NAMALWA (cell line): ENCODE measurements at regions not wholly inside any gene's neighbourhood (a gene's known extent, or its start where the extent isn't known, plus 50 kb on each side); places are given as distances from the start of the nearest gene placed in this dataset.
A peak's percentile ranks its signal among the peaks of the same experiment; 100 is the strongest.

ENCODE experiments used
- DNase-seq: peaks from one replicate; pipeline ENCODE4 v3.0.0-alpha.2; 2015; ENCODE audit warnings: low spot score

- DNase-seq = no peak
Measured at GRCh38 chr5:30734118-30734517, 459.4 kb upstream of the CDH6 start.

GRCh38 chr5:30725073-30725472 is 468.4 kb upstream of the CDH6 start:
- no peak for DNase-seq

GRCh38 chr5:30698217-30698616 is 495.3 kb upstream of the CDH6 start:
- no peak for DNase-seq

GRCh38 chr5:30693326-30693725 is 500.2 kb upstream of the CDH6 start:
- no peak for DNase-seq

DNA sequence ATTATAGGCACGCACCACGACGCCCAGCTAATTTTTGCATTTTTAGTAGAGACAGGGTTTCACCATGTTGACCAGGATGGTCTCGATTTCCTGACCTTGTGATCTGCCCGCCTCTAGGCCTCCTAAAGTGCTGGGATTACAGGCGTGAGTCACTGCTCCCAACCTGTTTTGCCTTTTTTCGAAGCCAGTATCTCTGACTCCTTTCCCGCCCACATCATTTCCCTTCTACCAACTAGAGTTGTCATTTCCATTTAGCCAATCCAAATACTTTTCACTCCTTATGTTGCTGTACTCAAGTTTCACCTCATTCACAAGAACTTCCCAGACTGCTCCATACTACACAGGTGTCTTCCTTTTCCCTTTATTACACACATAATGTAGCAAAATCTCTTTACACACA is 502.6 kb upstream of the CDH6 start:
- DNase-seq = no peak

GRCh38 chr5:30687461-30687860 is 506.0 kb upstream of the CDH6 start:
- DNase-seq = no peak

- no peak for DNase-seq
Measured at GRCh38 chr5:30686530-30686929, 507.0 kb upstream of the CDH6 start.

DNA sequence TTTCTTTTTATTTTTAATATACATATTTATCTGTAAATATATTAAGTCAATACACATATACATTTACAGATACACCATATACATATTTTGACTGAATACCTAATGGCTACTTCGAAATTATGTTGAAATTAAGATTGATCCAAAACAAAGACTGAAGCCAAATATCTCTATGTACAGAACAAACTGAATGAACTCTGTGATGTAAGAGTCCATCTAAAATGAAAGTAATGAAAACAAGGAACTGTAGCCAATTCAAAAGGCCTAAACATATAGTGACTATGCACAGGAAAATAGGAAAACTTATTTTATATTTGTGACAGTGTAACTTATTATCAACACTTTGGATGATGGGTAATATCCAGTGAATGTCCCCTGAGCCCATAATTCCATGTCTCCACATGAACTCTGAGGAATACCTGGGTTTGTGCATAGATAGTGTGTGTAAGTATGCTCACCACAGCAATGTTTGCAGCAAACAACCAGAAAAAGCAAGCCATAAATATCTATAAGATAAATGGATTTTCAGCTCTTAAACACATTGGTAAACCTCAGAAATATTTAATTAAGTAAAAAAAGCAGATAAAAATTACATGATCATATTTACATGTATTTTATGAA is 517.2 kb upstream of the CDH6 start:
- no peak for DNase-seq

GRCh38 chr5:30667293-30667692 is 526.2 kb upstream of the CDH6 start:
- DNase-seq = no peak

GRCh38 chr5:30663536-30663935 is 530.0 kb upstream of the CDH6 start:
- no peak for DNase-seq

DNA sequence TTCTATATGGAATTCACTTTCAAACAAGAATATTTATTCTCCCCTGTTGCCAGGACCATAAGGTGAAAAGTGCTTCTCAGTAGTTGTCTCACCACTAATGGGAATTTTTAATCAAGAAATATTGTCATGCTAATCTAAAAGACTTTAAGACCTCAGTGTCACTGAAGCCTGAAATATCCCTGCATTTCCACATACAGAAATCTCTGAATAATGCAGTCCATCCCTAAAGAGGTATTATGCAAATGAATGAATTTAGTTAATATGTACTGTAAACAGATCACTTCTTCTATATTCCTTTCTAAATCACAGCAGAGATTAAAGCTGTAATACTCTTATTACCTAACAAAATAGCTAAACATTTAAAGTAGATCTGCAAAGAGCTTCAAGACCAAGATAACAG is 531.1 kb upstream of the CDH6 start:
- no peak for DNase-seq

- DNase-seq = no peak
Measured at GRCh38 chr5:30661730-30662129, 531.8 kb upstream of the CDH6 start.

DNA sequence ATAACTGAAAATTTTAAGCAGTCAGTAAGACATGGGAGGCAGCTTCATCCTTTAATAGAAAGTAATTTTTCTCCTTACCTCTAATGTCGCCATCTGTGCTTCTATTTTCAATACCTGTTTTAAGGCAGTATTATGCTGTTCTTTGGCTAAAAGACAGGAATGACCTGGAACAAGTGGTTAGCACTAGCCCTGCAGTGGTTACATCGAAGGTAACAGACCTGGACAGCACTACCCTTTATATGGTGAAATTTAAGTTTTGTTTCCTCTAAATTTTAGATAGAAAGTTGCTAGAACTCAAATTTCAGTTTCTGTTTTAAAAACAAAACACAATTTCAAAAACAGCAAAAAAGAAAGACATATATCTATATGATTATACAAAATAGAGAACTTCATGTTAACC is 534.1 kb upstream of the CDH6 start:
- DNase-seq = no peak

DNA sequence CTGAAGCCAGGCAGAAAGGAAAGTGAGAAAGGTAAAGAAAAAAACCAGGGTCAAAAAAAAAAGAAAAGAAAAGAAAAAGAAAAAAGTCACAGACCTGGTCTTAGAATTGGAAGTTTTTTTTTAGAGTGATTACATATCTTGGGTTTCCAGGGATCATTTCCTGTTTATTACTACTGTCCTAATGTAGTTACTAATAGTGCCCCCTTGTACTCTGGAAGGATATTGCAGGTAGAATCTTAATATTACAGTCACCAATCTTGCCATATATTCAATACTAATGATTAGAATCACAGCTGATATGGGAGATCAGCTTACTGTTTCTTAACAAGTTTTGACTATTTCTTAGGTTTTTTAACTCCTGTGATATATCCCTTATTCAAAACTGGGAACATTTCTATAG is 543.2 kb upstream of the CDH6 start:
- DNase-seq = peak; percentile 16

- no peak for DNase-seq
Measured at GRCh38 chr5:30638899-30639298, 554.6 kb upstream of the CDH6 start.

DNA sequence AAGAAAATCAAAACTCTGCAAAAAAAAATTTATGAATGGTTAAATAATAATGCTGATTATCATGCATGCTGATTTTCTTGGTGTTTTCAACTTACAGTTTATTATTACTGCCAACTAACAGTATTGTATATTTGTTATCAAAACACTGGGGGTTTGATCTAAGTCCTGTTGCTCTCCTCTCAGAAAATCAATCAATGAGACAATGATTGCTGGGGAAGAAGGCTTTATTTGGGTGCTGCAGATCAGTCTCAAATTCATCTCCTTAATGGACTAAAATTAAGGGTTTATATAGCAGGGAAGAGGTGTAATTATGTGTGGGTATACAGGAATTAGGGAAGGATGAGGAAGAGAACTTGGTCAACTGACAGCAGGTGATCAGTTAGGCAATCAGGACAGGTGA is 565.5 kb upstream of the CDH6 start:
- no peak for DNase-seq

DNA sequence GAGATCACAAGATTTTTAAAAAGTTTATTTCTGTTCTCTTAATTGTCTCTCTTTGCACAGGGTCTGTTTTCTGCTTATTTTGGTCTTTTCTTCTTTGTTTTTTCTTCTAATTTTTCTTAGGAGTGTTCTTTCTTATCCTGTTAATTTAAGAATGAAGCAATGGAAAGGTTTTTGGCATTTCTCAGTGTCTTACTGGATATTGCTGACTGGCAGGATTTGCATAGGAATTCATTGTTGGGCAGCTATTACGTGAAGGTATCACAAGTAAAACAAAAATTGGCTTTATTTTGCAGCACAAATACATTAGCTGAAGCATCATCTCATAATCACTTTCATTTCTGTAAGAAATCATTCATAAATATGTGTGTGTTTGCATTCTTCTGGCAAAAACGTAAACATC is 566.9 kb upstream of the CDH6 start:
- no peak for DNase-seq

- no peak for DNase-seq
Measured at GRCh38 chr5:30620481-30621085, 572.9 kb upstream of the CDH6 start.

- DNase-seq = no peak
Measured at GRCh38 chr5:30608501-30608900, 585.0 kb upstream of the CDH6 start.

DNA sequence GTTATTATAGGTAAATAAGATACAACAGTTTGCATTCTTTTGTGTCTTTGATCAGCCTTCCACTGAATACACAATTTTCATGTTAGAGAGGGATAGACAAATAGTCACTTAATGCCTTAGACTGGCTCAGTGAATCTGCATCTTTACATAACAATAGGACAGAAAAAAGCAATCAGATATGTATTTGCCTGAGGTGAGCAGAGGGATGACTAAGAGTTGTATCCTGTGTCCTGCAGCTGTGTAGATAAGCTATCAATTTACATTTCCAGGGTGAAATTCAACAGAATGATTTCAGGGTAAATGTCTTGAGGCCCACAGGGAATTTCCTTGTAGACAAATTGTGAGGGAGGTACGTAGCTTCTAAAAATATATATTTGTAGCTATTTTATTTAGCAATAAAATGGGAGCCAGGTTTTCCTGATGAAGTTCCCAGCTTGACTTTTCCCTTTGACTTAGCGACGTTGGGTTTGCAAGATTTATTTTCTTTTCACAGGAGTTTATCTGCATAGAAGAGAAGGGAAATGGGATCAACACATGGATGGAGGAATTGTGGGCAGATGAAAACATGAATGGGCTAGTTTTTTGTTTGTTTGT is 586.1 kb upstream of the CDH6 start:
- DNase-seq = no peak

- no peak for DNase-seq
Measured at GRCh38 chr5:30605693-30606268, 587.7 kb upstream of the CDH6 start.

DNA sequence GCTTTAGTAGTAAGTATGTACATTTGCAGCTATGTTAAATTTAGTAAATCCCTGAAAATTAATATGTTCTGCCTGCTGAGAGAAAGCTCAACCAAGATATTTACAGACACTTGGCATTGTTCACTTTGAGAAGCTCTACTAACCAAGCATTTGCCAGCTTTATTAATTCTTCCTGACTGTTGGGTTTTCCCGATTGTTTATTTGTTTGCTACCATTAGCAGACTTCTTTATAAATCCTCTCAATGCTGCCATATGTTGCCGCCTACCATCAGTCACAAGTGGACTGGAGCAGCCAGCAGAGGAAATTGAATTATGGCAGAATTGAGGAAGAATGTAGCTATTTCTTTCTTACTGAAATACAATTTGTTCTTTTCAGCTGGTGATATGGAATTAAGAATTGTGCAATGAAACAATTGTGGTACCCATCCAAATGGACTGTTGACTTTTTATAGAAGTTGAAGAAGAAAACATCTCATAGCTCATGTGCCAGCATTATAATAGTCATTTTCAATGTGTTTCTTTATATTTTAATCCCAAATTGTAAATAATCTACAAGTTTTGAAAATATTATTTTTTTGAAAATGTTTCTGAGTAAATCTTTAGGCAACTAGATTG is 588.7 kb upstream of the CDH6 start:
- no peak for DNase-seq

GRCh38 chr5:30600892-30601291 is 592.6 kb upstream of the CDH6 start:
- DNase-seq = no peak
